ENCODE measurements at regions not wholly inside any gene's neighbourhood (a gene's known extent, or its start where the extent isn't known, plus 50 kb on each side); places are given as distances from the start of the nearest gene placed in this dataset.
"Not testable (repeated sequence)": the region's sequence is repeated elsewhere in the genome, so short reads cannot be mapped to it uniquely, and the experiment has no call there.

DNA sequence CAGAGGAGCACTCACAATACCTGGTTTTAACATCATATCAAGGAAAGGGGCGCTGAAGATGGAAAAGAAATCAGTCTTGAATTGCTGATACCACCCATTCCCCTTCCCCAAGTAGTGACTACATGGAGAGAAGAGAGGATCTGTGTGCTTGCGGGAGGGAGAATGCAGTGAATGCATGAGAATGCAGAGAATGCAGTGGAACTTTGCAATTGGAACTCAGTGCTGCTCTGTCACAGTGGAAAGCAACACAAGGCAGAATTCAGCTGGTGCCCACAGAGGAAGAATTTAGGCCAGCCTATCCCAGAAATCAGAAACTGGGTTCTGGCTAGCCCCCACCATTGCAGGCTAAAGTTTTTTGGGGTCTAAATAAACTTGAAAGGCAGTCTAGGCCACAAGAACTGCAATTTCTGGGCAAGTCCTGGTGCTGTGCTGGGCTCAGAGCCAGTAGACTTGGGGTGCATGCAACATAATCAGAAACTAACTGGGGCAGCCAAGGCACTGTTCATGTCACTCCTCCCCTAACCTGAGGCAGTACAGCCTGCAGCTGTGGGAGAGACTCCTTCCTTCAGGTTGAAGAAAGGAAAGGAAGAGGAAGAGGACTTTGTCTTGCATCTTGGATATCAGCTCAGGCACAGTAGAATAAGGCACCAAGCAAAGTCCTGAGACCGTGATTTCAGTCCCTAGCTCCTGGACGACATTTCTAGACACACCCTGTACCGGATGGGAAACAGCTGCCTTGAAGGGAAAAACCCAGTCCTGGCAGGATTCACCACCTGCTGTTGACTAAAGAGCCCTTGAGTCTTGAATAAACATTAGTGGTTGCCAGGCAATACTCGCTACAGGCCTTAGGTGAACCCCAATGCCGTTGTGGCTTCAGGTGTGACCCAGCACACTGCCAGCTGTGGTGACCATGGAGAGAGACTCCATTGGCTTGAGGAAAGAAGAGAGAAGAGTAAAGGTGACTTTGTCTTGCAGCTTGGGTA lies 329.3 kb downstream of the TBL1XR1 start:
- DNase-seq: peak; percentile 94

DNA sequence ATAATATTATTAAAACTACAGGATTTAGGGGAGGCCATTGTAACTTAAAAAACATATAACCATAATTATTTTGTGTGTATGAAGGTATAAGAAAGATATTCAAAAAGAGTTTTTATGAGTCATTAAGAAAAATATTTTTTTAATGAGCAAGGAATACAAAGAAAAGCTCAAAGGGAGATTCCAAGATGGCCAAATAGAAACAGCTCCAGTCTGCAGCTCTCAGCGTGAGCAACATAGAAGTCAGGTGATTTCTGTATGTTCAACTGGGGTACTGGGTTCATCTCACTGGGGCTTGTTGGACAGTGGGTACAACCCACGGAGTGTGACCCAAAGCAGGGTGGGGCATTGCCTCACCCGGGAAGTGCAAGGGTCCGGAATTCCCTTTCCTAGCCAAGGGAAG lies 336.1 kb downstream of the TBL1XR1 start:
- no peak for DNase-seq

GRCh38 chr3:176856721-176857120 lies 340.6 kb downstream of the TBL1XR1 start:
- no peak for DNase-seq

- DNase-seq: no peak
These were observed 341.3 kb downstream of the TBL1XR1 start for GRCh38 chr3:176855901-176856486.

- no peak for DNase-seq
These were observed 342.1 kb downstream of the TBL1XR1 start for GRCh38 chr3:176855213-176855612.

- DNase-seq: no peak
These were observed 346.8 kb downstream of the TBL1XR1 start for GRCh38 chr3:176850498-176850897.

DNA sequence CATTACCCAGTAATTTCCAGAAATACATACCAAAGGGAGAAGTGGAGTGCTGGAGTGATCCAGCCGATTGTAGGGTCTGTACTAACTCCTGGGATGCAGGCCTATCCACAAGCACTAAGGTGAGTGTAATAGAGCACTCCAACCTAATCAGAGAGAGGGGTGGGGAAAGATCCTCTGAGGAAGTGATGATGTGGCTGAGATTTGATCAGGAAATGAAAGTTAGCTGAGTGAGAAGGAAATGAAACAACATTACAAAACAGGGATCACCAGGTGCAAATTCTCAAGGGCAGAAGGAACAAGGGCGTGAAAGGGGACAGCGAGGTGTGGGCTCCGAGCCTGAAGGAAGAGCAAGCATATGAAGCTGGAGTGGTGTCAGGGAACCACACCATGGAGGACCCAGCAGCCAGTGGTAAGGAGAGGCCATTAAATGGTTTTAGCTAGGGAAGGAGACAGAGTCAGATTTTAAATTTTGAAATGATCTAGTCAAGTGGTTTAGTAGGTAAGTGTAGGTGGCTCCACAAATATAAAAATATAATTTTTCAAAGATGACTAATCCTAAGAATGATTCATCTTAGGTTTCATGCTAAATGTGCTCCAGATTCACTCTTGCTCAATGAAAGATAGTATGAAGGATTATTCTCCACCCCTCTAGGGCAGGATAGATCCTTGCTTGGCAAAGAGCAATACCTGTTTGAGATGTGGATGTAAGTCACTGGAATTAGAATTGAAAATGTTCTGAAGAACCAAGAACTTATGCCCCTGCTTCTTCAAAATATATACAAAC lies 348.7 kb downstream of the TBL1XR1 start:
- no peak for DNase-seq

DNA sequence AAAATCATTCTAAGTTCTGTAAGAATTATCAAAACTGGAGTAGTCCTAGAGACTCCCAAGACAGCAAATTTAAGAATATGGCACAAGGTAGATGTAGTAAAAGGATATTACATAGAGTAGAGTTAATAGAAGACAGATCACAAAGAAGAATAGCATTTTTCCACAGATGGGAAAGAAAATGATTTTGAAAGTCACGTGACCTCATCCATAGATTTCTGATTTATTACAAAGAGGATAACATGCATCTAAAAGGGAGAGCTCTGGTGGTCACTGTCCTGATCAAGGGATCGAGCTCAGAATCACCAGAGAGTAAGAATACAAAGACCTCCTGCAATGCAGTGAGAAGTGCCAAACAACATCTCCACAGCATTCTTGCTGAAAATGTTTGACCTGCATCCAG lies 354.4 kb downstream of the TBL1XR1 start:
- no peak for DNase-seq

GRCh38 chr3:176840641-176841286 lies 356.5 kb downstream of the TBL1XR1 start:
- DNase-seq: no peak

DNA sequence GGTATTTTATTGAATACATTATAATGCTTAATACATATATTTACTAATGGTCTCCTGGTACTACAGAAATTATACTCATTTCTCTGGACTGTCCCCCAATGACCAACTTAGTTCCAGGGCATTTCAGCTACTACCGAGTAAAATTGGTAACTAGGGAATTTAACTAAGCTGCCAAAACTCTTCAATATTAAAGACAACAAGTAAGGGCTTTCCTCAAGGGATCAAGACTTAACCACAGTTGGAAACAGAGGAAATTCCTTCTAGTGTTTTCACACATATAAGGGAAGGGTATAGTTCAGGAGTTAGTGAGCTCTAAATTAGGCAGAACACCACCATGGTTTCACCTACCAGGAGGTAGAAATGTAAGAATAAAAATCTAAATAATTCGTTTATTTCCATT lies 357.4 kb downstream of the TBL1XR1 start:
- DNase-seq: no peak

DNA sequence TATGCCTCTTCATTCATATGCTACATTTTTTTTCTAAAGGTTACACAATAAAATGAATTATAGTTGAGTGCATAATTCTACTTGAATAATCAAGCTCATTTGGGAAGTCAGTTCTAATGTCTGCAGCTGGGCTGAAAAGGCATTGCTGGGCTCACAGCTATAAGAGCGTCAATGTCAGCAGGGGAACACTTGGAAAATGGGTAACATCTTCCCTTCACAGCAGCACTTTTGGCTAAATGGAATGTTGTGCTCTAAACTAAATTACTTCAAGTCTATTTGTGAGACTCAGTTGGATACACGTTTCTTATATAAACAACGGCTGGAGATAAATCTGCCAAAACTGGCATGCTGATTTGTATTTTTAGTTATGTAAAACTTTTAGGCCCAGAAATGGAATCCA lies 357.8 kb downstream of the TBL1XR1 start:
- no peak for DNase-seq

- not testable (repeated sequence) for DNase-seq
These were observed 370.0 kb downstream of the TBL1XR1 start for GRCh38 chr3:176827244-176827643.

DNA sequence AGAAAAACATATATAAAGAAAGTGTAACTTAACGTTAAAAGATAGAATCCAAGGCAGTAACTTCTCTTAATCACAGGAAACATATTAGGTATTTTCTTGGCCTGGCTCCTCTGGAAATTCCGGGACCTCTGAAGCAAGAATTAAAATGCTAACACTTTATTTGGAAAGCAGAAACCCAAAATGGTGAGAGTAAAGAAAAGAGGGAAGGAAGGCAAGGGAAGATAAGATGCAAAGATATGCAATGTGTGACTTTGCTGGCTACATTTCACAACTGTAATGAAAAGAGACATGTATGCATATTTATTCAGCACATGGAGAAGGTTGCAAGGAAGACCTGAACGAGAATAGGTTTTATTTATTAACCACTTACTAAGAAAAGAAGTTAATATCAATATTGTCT lies 372.5 kb downstream of the TBL1XR1 start:
- no peak for DNase-seq

GRCh38 chr3:176820764-176821163 lies 376.5 kb downstream of the TBL1XR1 start:
- no peak for DNase-seq

DNA sequence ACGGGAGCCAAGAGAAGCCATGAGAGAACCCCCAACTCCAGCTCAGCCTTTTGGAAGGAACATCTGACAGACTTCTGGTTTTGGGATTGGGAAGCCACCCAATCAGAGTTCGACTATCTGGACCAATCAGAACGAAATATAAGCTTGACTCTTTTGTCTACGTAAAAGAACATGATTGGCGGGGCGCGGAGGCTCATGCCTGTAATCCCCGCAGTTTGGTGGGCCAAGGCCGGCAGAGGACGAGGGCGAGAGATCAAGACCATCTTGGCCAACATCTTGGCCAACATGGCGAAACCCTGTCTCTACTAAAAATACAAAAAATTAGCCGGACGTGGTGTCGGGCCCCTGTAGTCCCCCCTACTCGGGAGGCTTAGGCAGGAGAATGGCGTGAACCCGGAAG lies 380.3 kb downstream of the TBL1XR1 start:
- no peak for DNase-seq

DNA sequence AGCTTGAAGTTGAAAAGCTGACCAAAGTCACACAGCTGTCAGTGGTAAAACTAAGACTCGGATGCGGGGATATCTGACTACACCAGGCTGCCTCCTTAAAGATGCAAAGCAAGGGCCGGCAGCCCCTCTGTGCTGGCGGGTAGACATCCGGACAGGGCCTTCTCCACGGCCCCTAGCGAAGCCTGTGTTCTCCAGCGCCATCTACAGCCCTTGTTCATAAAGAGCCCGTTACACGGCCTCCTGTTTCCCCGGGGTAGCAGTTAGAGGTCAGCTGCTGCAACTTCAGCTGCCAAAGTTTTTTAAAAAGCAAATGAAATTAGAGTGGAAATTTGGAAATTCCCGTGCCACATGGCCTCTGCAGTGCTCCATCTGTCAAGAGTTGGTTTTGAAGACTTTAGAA lies 383.0 kb downstream of the TBL1XR1 start:
- DNase-seq: no peak

- no peak for DNase-seq
These were observed 389.3 kb downstream of the TBL1XR1 start for GRCh38 chr3:176807938-176808337.

DNA sequence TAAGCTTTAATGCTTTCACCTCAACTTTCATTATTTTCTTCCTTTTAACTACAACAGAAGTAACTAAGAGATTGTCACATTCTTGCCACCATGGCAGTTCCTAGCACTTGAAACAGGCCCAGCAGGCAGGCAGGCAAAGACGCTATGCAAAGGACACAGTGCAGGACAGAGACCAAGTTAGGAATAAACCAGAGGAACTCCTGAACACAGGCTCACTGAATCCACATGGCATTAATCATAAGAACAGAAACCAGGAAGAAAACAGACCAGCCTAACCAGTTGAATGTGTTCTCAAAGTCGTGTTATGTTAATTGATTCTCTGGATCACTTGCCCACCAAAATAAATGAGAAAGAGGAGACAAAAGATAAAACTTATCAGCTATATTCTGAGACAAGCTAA lies 397.6 kb downstream of the TBL1XR1 start:
- no peak for DNase-seq

DNA sequence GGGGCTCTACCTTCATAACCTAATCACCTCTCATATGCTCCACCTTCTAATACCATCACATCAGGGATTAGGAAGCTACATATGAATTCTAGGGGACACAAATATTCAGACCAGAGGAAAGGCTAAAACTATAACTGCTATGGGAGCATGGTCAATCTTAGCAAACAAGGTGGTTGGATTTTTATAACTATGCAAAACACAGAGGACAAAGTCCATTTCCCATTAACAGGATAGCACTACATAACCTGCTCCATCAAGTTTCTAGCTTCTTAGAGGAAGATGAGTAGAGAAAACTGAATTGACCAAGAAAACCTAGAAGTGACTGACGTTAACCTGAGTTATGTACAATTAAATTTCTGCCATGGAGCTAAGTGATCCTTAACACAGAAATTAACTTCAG lies 398.6 kb downstream of the TBL1XR1 start:
- DNase-seq: no peak

GRCh38 chr3:176796371-176796770 lies 400.9 kb downstream of the TBL1XR1 start:
- DNase-seq: no peak

DNA sequence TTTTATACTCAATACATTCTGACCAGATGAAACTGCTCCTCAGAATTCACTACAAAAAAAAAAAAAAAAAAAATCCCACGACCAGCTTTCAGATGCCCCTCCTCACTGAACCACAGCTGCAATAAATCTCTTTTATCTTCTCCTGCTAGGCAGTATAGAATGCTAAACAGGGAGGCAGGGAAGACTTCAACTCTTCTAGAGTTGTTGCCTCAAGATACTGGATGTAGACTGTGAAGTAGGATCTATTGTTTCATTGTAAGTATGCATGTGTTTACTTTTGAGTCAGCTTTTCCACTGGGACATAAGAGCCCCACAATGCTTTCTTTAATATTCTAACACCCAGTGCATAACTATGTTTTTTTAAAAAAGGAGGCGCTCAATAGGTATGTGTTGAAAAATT lies 401.4 kb downstream of the TBL1XR1 start:
- no peak for DNase-seq

- no peak for DNase-seq
These were observed 402.9 kb downstream of the TBL1XR1 start for GRCh38 chr3:176794406-176794805.

GRCh38 chr3:176789947-176790346 lies 407.3 kb downstream of the TBL1XR1 start:
- no peak for DNase-seq

All from NCI-H510A (cell line).